Duodenal mucosa (tissue), 2 donors: ENCODE measurements at regions not wholly inside any gene's neighbourhood (a gene's known extent, or its start where the extent isn't known, plus 50 kb on each side); places are given as distances from the start of the nearest gene placed in this dataset.

ENCODE experiments used
- H3K27ac ChIP-seq: one replicate; pipeline ENCODE4 v1.7.0; 2013; ENCODE audit warnings: low read depth, low read length
- H3K27me3 ChIP-seq, 2 donors: one replicate each; pipeline ENCODE4 v1.7.0; 2013; ENCODE audit warnings: low read length in 2 of 2, control low read depth in 1 of 2; ENCODE audit not compliant: insufficient read depth in 2 of 2, control insufficient read depth in 1 of 2
- H3K36me3 ChIP-seq, 2 donors: one replicate each; pipeline ENCODE4 v1.7.0; 2013; ENCODE audit warnings: low read length in 2 of 2, control low read depth in 1 of 2; ENCODE audit not compliant: insufficient read depth in 2 of 2, control insufficient read depth in 1 of 2
- H3K4me1 ChIP-seq, 2 donors: one replicate each; pipeline ENCODE4 v1.7.0; 2013; ENCODE audit warnings: low read length in 2 of 2, control low read depth in 1 of 2; ENCODE audit not compliant: insufficient read depth in 2 of 2, control insufficient read depth in 1 of 2
- H3K4me3 ChIP-seq, 2 donors: one replicate each; pipeline ENCODE4 v1.7.0; 2013; ENCODE audit warnings: low read length in 2 of 2, low read depth in 1 of 2
- H3K9ac ChIP-seq, 2 donors: one replicate each; pipeline ENCODE4 v1.7.0; 2013; ENCODE audit warnings: low read length in 2 of 2, low read depth in 1 of 2
- H3K9me3 ChIP-seq, 2 donors: one replicate each; pipeline ENCODE4 v1.7.0; 2013; ENCODE audit warnings: low read length in 2 of 2, control low read depth in 1 of 2; ENCODE audit not compliant: control insufficient read depth in 1 of 2

DNA sequence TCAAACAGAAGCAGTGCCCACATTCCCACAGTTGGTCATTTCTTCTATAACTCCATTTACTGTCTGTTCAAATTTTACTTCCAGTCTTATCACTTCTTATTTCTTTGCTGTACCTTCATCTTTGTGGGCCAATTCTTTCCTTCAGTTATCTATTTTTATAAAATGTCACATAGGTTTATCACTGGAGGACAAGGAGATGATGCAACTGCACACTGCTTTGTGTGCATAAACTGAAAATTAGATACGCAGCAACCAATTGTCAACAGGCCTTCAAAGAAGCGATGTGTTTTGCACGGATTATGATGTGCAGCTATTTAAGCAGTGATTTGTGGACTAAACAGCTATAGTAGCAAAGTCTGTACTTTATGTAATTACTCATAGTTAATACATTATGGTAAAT, 726.8 kb upstream of the GCFC2 start:
- H3K4me3 ChIP-seq, result no peak overlapping the region
- no peaks in the 10 kb centered on the region for H3K4me1 ChIP-seq
- H3K27me3 ChIP-seq, result no peaks in the 10 kb centered on the region
- H3K9ac ChIP-seq, result no peak overlapping the region
- H3K9me3 ChIP-seq, result no peaks in the 10 kb centered on the region
- H3K36me3 ChIP-seq, result no peaks in the 10 kb centered on the region
- H3K27ac ChIP-seq, result no peak overlapping the region

DNA sequence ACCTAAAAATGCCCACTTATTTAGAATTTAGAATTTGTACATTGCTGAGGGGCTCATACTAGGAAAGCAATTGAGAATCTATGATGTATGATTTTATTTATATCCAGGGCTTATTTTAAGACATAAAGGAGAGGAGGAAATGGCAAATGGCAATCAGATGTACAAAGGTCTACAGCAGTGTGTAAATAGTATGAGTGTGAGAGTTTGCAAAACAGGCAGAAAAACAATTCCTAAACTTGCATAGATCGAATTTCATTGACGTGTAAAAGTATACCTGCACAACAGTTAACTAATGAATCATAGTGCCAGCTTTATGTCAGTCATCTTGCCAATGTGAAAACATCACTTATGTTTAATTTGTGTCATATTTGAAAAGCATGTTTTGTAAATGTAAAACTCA, 718.7 kb upstream of the GCFC2 start:
- H3K27ac ChIP-seq, result no peak overlapping the region
- no peak overlapping the region for H3K4me3 ChIP-seq
- no peaks in the 10 kb centered on the region for H3K36me3 ChIP-seq
- no peaks in the 10 kb centered on the region for H3K4me1 ChIP-seq
- no peak overlapping the region for H3K9ac ChIP-seq
- H3K27me3 ChIP-seq, result no peaks in the 10 kb centered on the region
- no peaks in the 10 kb centered on the region for H3K9me3 ChIP-seq

DNA sequence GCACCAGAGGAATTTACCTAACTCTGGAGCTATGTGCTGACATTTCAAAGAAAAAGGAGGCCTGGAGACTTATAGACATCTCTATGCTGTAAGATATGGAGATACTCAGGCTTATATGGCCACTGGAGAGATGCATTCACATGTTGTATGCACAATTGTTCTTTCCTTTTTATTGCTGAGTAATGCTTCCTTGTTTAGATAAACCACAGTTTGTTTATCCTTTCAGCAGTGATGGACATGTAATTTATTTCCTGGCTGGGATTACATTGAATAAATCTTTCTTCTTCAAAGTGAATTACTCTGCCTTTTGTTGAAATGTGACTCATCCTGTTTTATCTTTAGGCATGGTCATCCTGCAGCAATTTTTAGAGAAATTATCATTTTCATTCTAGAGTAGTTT, 716.7 kb upstream of the GCFC2 start:
- Histone ChIP-seq H3K4me3 (no peak overlapping the region), H3K4me1 (no peaks in the 10 kb centered on the region), H3K27me3 (no peaks in the 10 kb centered on the region), H3K9ac (no peak overlapping the region), H3K27ac (no peak overlapping the region), H3K36me3 (no peaks in the 10 kb centered on the region), H3K9me3 (no peaks in the 10 kb centered on the region)

DNA sequence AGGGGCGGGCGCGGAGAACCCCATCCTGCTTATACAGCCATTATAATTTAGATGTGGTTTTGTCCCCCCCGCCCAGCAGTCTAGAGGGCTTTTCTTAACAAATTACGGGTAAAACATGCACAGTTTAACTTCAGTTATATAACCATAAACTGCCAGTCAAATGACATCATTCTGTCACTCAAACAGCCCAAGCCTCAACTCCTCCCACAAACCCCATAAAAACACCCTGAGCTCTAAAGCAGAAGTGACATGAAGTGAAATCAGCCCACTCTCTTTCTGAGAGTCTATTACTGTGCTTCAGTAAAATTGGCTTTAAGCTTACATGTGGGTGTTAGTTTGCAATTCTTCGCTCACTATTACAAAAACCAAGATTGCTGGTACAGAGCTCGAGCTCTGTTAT, 705.1 kb upstream of the GCFC2 start:
- Histone ChIP-seq H3K27me3 (no peaks in the 10 kb centered on the region), H3K4me3 (no peak overlapping the region), H3K27ac (no peak overlapping the region), H3K36me3 (no peaks in the 10 kb centered on the region), H3K4me1 (no peaks in the 10 kb centered on the region), H3K9ac (no peak overlapping the region), H3K9me3 (no peaks in the 10 kb centered on the region)

DNA sequence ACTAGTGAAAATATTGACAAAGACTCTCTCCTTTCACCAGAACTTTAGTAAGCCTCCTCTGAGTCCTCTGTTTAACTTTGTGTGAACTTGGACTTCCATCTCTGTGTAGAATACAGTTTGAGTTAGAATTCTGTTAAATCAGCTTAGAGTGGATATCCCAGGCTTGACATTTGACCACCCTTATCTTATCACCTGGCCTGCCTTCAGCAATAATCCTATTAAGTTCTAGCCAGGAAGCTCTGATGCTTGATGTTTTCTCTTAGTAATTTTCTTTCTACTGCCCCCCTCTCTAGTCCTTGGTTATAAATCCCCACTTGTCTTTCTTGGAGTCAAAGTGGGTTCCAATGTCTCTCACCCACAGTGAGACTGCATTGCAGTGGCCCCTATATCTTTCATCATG, 702.7 kb upstream of the GCFC2 start:
- H3K27me3 ChIP-seq, result no peaks in the 10 kb centered on the region
- no peak overlapping the region for H3K9ac ChIP-seq
- no peak overlapping the region for H3K4me3 ChIP-seq
- H3K36me3 ChIP-seq, result no peaks in the 10 kb centered on the region
- H3K4me1 ChIP-seq, result no peaks in the 10 kb centered on the region
- H3K27ac ChIP-seq, result no peak overlapping the region
- H3K9me3 ChIP-seq, result no peaks in the 10 kb centered on the region

DNA sequence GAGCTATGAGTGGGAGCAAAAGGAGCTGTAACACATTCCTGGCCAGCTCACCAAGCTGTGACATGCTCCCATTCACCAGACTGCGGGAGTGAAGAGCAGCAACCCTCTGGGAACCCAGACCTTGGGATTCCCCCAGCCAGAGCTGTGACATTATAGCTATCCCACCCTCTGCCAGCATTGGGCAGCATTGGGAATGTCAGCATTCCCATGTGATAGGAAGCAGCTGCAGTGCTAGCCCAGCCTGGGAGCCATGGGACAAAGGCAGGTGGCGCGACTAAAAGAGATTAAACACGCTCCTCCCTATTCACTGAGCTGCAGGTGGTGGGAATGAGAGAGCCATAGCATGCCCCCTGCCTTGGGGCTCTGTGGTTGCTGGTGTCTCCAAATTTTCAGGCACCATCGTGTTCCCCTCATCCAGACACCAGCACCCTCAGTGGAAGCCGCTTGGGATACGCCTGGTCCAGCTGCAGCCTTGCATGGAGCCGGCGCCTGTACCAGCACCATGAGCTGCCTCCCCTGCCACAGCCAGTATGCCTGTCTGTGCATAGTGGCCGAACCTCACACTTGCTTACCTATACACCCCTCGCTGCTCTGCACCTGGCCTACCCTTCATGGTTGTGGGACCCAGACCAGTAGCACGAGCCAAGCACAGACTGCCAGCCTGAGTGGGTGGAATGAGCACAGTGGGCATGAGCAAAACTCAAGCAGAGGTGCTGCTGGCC, 695.6 kb upstream of the GCFC2 start:
- no peak overlapping the region for H3K4me3 ChIP-seq
- no peak overlapping the region for H3K27ac ChIP-seq
- H3K27me3 ChIP-seq, result no peaks in the 10 kb centered on the region
- no peaks in the 10 kb centered on the region for H3K36me3 ChIP-seq
- H3K4me1 ChIP-seq, result no peaks in the 10 kb centered on the region
- no peak overlapping the region for H3K9ac ChIP-seq
- no peaks in the 10 kb centered on the region for H3K9me3 ChIP-seq

DNA sequence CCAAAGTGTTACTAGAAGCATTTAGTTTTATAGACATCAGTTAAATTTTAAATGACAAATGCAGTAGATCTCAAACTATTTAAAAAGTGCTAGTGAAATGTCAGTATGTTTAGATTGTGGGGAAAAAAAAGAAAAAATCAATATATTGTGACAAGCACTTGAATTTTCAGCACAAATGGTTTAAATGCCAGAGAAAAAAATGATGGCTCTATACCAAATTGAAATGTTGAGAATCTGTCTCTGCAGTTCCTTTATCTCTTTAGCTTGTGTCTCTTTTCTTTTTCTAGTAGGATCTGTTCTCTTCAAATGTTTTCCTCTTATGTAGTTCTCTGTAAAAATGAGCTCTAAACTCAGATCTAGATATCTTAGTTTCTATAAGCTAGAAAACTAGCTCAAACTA, 682.6 kb upstream of the GCFC2 start:
- Histone ChIP-seq H3K9ac (no peak overlapping the region), H3K27ac (no peak overlapping the region), H3K4me3 (no peak overlapping the region), H3K9me3 (no peaks in the 10 kb centered on the region), H3K27me3 (no peaks in the 10 kb centered on the region), H3K4me1 (peaks cover 5 to 11% of the 10 kb centered on the region in 2 donors), H3K36me3 (no peaks in the 10 kb centered on the region)

DNA sequence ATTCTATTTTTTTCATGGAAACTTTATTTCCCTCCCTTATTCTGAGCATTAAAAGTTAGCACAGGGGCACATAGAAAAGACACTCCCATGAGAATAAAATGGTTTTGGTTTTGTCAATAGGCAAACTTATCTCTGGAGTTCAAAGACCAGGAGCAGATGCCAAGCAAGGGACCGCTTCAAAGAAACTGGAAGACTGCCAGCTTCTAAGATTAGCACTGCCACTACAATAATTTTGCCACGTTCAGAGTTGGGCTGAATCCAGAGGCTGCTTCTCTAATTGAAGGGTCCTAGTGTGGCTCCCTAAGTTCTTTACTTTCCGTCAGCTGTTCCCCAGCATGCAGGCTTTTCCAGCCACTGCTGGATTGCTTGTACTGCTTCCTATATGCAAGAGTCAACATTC, 681.0 kb upstream of the GCFC2 start:
- Histone ChIP-seq H3K4me1 (peaks cover 5 to 11% of the 10 kb centered on the region in 2 donors), H3K9me3 (no peaks in the 10 kb centered on the region), H3K36me3 (no peaks in the 10 kb centered on the region), H3K27me3 (no peaks in the 10 kb centered on the region), H3K27ac (no peak overlapping the region), H3K9ac (no peak overlapping the region), H3K4me3 (no peak overlapping the region)

DNA sequence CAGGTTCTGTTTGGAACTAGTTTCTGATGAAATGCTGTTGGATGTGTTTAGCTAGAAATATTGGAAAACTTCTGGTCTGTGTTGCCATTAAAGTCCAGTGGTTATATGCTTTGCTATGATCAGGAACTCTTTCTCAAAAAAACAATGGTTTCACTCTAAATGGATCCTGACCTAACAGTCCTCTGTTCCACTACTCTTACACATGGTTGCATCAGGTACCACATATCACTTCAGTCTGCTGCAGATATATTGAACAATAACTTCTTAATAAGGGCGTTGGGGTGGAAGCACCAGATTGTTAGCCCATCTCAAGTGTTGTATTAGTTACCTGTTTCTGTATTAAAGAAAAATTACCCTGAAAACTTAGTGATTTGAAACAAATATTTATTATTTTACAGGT, 676.6 kb upstream of the GCFC2 start:
- Histone ChIP-seq H3K27me3 (no peaks in the 10 kb centered on the region), H3K9me3 (no peaks in the 10 kb centered on the region), H3K4me3 (no peak overlapping the region), H3K4me1 (peaks cover 5 to 11% of the 10 kb centered on the region in 2 donors), H3K27ac (no peak overlapping the region), H3K36me3 (no peaks in the 10 kb centered on the region), H3K9ac (no peak overlapping the region)

DNA sequence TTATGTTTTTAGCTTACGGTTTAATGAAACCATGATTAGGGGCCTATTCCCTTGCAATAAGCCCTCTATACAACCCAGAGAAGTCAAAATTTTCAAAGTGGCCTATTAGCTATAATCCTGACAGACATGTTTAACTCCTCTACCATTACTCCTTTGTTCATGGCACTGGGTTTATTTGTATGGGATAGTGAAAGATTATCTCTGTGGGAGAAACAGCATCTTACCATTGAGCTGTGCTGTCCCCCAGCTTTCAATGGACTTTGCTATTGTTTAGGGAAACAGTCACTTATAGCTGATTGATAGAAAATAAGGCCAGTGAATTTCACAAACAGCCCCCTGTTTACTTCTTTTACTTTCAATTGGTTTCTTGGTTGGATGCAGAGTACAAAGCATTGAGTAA, 675.2 kb upstream of the GCFC2 start:
- Histone ChIP-seq H3K9me3 (no peaks in the 10 kb centered on the region), H3K27ac (no peak overlapping the region), H3K4me3 (no peak overlapping the region), H3K9ac (no peak overlapping the region), H3K27me3 (no peaks in the 10 kb centered on the region), H3K36me3 (no peaks in the 10 kb centered on the region), H3K4me1 (no peaks in the 10 kb centered on the region)

DNA sequence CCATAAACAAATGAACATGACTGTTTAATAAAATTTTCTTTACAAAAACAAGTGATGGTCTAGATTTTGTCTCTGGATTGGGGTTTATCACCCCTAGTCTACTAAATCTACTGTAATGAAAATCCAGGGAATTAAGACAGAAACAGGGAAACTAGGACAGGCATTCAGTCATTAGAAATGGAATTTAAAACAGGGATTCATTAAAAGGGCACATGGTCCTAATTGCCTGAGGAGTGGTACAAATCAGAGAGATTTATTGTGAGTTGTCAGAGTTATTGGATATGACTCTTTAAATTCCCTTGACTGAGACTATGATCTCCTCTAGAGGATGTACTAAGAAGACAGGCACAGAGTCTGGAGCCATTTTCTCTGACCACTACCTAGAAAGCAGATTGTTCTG, 670.9 kb upstream of the GCFC2 start:
- H3K9me3 ChIP-seq, result no peaks in the 10 kb centered on the region
- no peaks in the 10 kb centered on the region for H3K27me3 ChIP-seq
- H3K4me3 ChIP-seq, result no peak overlapping the region
- no peak overlapping the region for H3K9ac ChIP-seq
- H3K27ac ChIP-seq, result no peak overlapping the region
- H3K4me1 ChIP-seq, result no peaks in the 10 kb centered on the region
- H3K36me3 ChIP-seq, result no peaks in the 10 kb centered on the region
